ENCODE measurements at regions not wholly inside any gene's neighbourhood (a gene's known extent, or its start where the extent isn't known, plus 50 kb on each side); places are given as distances from the start of the nearest gene placed in this dataset.
A peak's percentile ranks its signal among the peaks of the same experiment; 100 is the strongest.

GRCh38 chr5:56617998-56618397, 197.4 kb upstream of the MAP3K1 start:
- no peak for DNase-seq

GRCh38 chr5:56616454-56617160, 198.7 kb upstream of the MAP3K1 start:
- DNase-seq, result no peak

GRCh38 chr5:56615361-56616153, 199.8 kb upstream of the MAP3K1 start:
- no peak for DNase-seq

GRCh38 chr5:56612759-56613158, 202.6 kb upstream of the MAP3K1 start:
- no peak for DNase-seq

- DNase-seq, result no peak
Observed at GRCh38 chr5:56612353-56612752, 203.0 kb upstream of the MAP3K1 start.

DNA sequence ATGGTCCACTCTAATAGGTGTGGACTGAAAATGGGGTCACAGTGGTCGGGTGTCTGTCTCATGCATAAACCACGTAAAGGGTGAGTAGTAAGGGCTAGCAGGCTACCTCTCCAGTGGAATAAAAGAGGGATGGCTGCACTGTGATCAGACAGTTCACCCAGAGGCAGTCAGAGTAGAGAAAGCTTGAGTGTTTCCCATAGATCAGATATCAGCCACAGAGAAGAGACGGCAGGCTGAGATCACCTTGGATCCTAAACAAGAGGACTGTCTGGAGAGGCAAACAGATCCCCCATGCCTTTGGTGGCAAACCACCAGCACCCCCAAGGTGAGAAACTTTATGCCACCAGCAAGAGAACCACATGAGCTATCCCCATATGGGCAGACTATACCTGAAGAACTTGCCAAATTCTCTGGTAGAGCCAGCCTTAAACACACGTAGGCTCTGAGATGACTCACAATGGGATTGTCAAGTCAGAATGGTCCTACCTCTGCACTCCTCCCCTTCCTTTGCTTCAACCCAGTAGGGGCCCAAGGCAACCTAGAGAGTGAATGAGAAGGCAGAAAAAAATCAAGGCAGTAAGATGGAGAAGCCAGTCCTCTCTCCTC, 205.2 kb upstream of the MAP3K1 start:
- DNase-seq, result no peak

DNA sequence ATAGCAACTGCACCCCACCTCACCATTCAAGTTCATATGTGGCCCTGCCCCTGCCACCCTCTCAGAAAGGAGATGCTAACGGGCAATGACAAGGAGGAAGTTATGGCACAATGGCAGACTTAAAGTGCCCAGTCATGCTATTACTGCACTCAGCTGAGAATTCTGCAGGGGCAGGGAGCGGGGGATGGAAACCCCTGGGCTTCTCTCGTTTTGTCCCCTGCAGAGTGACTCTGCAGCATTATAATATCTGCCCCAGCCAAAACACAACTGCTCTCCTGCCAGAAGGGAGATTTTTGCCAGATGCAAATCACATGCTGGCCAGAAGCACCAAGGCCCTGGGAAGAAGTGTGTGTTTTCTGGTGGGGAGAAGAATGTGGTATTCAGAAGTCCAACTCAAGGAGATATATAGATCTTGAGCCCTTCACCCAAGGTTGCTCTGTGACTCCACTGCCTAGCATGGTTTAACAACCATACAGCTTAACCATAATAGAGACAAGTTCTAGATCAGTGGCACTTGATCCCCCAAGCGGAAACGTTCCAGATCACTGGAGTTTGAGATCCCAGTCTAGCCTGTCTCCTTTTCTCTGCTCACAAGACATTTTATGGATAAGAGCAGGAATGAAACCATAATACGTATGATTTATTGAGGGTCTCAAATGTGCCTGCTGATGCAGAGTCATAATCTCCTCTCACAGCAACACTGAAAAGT, 207.0 kb upstream of the MAP3K1 start:
- DNase-seq, result peak; percentile 71

GRCh38 chr5:56607551-56607950, 207.8 kb upstream of the MAP3K1 start:
- DNase-seq, result no peak

- DNase-seq, result no peak
Observed at GRCh38 chr5:56607074-56607473, 208.3 kb upstream of the MAP3K1 start.

DNA sequence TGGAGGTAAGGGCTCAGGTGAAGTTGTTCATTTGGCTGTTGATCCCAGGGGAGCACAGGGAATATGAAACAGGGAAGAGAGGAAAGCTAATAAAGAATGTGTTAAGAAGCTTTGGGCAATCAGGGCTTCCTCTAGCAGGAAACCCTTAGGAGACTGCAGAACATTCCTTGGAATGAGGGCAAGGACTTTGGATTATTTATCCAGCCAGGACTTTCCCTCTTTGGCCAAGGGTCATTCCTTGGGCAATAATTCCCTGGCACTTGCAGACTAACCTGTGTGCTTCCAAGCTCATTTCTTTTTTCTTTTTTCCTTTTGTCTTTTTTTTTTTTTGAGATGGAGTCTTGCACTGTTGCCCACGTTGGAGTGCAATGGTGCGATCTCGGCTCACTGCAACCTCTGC, 209.2 kb upstream of the MAP3K1 start:
- DNase-seq, result no peak

DNA sequence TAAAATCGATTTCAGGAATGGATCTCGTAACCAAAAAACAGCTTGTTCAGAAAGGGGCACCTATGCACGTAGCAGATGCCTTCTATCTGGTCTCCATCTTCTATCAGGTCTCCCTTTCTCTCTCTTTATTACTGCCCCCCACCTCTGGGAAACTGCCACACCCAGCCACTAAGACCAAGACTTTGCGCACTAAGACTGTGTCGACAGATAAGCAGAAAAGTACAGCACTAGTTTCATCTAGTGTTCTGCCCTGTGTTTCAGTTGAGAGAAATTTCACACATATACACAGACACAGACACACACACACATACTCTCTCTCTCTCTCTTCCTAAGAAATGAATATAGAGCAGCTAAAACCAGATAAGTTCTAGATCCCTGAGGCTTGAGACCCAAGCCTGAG, 210.1 kb upstream of the MAP3K1 start:
- no peak for DNase-seq

DNA sequence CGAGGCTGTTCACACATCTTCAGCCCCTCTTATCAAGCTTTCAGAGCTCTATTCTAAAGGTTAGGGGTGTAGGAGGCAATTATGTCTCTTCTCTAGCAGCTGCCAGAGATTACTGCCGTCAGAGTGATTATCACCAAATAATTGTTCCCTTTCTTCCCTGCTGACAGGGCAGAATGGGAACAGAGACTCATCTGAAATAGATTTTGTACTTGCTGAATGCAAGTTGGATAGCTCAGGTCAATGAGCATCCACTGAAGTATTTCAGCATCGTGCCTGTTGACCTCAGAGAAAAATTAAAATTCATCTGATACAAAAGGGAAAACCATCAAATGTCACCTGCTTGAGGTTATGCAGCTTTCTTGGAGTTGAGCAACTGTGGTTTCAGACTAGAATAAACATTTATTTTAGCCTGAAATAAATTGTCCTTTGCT, 213.7 kb upstream of the MAP3K1 start:
- no peak for DNase-seq

GRCh38 chr5:56598941-56599340, 216.4 kb upstream of the MAP3K1 start:
- DNase-seq, result no peak

DNA sequence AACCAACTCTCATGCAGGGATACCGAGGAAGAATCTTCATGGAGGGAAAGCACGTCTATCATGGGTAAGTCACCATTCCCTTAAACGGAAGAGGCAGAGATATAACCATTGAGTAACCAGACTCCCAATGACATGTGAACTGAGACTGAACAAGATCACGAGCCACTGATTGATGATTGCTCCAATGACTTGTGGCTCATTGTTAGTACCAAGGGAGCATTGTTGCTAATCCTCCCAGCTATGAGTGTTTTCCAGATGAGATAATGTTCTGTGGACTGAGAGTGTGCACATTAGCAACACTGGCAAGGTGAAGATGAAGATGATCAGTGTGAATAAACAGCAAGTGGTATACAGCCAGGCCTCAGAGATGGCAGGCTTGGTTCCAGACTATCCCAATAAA, 219.2 kb upstream of the MAP3K1 start:
- DNase-seq, result no peak

GRCh38 chr5:56595566-56595965, 219.8 kb upstream of the MAP3K1 start:
- no peak for DNase-seq

DNA sequence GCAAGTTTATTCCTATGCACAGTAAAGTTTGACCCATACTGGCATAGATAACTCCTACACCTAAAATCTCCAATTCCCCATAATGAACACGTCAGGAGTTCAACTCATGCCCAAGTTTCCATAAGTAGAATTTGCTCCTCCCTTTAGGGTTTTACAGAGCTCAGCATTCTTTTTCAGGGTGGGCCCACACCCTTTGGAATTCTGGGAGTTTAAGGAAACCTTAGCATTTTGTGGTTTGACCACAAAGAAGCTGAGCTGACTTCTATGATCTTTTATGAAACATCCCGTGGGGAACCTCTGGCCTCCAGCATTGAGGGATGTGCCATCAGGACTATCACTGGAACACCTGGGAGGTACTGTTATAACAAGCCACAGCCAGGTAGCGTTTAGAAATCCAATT, 220.6 kb upstream of the MAP3K1 start:
- no peak for DNase-seq

- no peak for DNase-seq
Observed at GRCh38 chr5:56591081-56591480, 224.3 kb upstream of the MAP3K1 start.

GRCh38 chr5:56589481-56589860, 225.9 kb upstream of the MAP3K1 start:
- no peak for DNase-seq

DNA sequence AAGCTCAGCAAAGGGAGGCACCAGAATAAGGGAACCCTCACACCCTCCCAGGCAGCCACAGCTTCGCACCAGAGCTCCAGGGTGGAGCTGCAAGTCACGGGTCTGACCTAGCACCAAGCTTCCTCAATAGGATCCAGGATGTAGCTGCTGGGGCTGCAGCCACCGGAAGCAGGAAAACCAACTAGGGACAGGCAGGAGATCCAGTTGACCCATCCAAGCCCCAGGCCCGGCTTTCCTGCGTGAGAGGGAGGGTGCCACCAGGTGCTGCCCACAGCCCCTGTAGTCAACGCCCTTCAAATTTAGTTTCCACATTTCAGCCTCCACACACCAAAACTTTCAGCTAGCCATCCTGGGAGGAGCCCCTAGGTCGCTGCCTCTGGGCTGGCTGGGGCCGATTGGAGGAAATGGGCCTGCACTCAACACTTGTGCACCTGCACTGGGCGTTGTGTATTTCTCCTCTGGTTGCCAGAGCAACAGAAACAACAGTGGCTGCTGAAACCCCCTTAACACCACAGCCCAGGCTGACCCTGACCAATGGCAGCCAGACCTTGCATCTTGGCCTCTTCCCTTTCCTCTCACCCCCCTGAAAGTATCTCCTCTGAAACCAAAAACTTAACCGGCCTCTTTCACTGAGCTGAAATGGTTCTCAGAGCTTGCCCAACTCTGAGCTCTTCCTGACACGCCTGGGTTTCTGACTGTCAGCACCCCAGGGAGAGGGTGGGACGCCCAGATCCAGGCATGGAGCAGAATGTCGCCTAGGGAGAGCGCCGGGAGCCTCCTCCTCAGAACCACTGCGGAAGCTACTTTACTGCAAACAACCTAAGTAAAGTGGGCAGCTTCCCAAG, 226.5 kb upstream of the MAP3K1 start:
- peak; percentile 35 for DNase-seq

DNA sequence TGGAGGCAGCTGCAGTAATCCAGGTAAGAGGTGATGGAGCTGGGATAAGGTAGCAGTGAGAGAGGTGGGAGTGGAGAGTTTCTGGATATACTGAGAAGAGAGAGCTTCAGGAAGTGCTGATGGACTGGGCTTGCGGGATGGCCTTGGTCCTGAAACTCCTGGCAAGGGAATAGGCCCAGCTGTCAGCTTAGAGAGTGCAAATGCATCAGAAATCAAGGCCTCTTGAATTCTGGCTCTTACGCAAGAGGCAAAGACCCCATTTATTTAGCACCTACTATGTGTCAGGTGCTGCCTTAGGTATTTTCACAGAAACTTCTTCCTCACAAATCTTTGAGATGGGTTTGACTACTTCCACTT, 227.2 kb upstream of the MAP3K1 start:
- DNase-seq, result no peak

- DNase-seq, result no peak
Observed at GRCh38 chr5:56587381-56588130, 227.8 kb upstream of the MAP3K1 start.
